ENCODE measurements at regions not wholly inside any gene's neighbourhood (a gene's known extent, or its start where the extent isn't known, plus 50 kb on each side); places are given as distances from the start of the nearest gene placed in this dataset.

GRCh38 chrX:10030570-10030969 lies 63.4 kb downstream of the CLDN34 start:
- Histone ChIP-seq H2AFZ (replicated peaks) (no peak overlapping the region), H4K20me1 (ENCODE audit: low read depth) (no peaks in the 10 kb centered on the region), H3K4me3 (no peak overlapping the region), H3K4me1 (no peaks in the 10 kb centered on the region), H3K27ac (no peak overlapping the region), H3K9me3 (ENCODE audit: low read depth) (no peaks in the 10 kb centered on the region), H3K36me3 (no peaks in the 10 kb centered on the region), H3K4me2 (no peak overlapping the region), H3K27me3 (no peaks in the 10 kb centered on the region), H3K79me2 (ENCODE audit: low read depth) (peaks cover 11% of the 10 kb centered on the region), H3F3A (ENCODE audit: low read depth) (no peaks in the 10 kb centered on the region), H3K9ac (no peak overlapping the region)
- peaks cover 28% of the 10 kb centered on the region for H3K36me3 Mint-ChIP-seq
- peaks cover 7% of the 10 kb centered on the region for H3K27me3 Mint-ChIP-seq (ENCODE audit: insufficient read depth, low read depth)
- no peak for DNase-seq (ENCODE audit: low spot score)
- no peaks in the 10 kb centered on the region for H3K4me1 Mint-ChIP-seq
- no peak overlapping the region for H3K4me3 Mint-ChIP-seq
- H3K9me3 Mint-ChIP-seq = peaks cover 55% of the 10 kb centered on the region
- TF ChIP-seq CTCF (IDR thresholded peaks at IDR 0.05) = no peak
- no peak for TF ChIP-seq EZH2 (IDR thresholded peaks at IDR 0.05)
- TF ChIP-seq EZH2phosphoT487 (IDR thresholded peaks at IDR 0.05) = no peak
- no peak overlapping the region for H3K27ac Mint-ChIP-seq

- H3K36me3 Mint-ChIP-seq = peaks cover 26% of the 10 kb centered on the region
- no peak overlapping the region for H3K4me2 ChIP-seq
- TF ChIP-seq EZH2 (IDR thresholded peaks at IDR 0.05) = no peak
- no peak for TF ChIP-seq CTCF (IDR thresholded peaks at IDR 0.05)
- no peak for TF ChIP-seq EZH2phosphoT487 (IDR thresholded peaks at IDR 0.05)
Observed at GRCh38 chrX:10031746-10032145, 64.6 kb downstream of the CLDN34 start.

GRCh38 chrX:10032147-10032546 lies 65.0 kb downstream of the CLDN34 start:
- Mint-ChIP-seq H3K4me3 (no peak overlapping the region), H3K9me3 (peaks cover 51% of the 10 kb centered on the region), H3K27ac (no peak overlapping the region), H3K4me1 (no peaks in the 10 kb centered on the region), H3K36me3 (peaks cover 24% of the 10 kb centered on the region), H3K27me3 (ENCODE audit: insufficient read depth, low read depth) (peaks cover 11% of the 10 kb centered on the region)
- H2AFZ ChIP-seq (replicated peaks) = no peak overlapping the region
- no peak overlapping the region for H3K27ac ChIP-seq
- no peaks in the 10 kb centered on the region for H3K9me3 ChIP-seq (ENCODE audit: low read depth)
- no peak overlapping the region for H3K9ac ChIP-seq
- H4K20me1 ChIP-seq (ENCODE audit: low read depth) = no peaks in the 10 kb centered on the region
- H3F3A ChIP-seq (ENCODE audit: low read depth) = no peaks in the 10 kb centered on the region
- H3K4me1 ChIP-seq = no peaks in the 10 kb centered on the region
- no peak for DNase-seq (ENCODE audit: low spot score)
- TF ChIP-seq EZH2phosphoT487 (IDR thresholded peaks at IDR 0.05) (no peak), EZH2 (IDR thresholded peaks at IDR 0.05) (no peak), CTCF (IDR thresholded peaks at IDR 0.05) (no peak)
- H3K36me3 ChIP-seq = no peaks in the 10 kb centered on the region
- H3K27me3 ChIP-seq = no peaks in the 10 kb centered on the region
- no peak overlapping the region for H3K4me2 ChIP-seq
- H3K79me2 ChIP-seq (ENCODE audit: low read depth) = no peaks in the 10 kb centered on the region
- H3K4me3 ChIP-seq = no peak overlapping the region

More at GRCh38 chrX:10031746-10032145, 64.6 kb downstream of the CLDN34 start:
- Histone ChIP-seq H3F3A (ENCODE audit: low read depth) (no peaks in the 10 kb centered on the region), H3K9me3 (ENCODE audit: low read depth) (no peaks in the 10 kb centered on the region), H2AFZ (replicated peaks) (no peak overlapping the region), H4K20me1 (ENCODE audit: low read depth) (no peaks in the 10 kb centered on the region), H3K79me2 (ENCODE audit: low read depth) (no peaks in the 10 kb centered on the region), H3K4me1 (no peaks in the 10 kb centered on the region), H3K9ac (no peak overlapping the region), H3K4me3 (no peak overlapping the region), H3K36me3 (no peaks in the 10 kb centered on the region), H3K27me3 (no peaks in the 10 kb centered on the region), H3K27ac (no peak overlapping the region)
- H3K27ac Mint-ChIP-seq = no peak overlapping the region
- peaks cover 7% of the 10 kb centered on the region for H3K27me3 Mint-ChIP-seq (ENCODE audit: insufficient read depth, low read depth)
- peaks cover 50% of the 10 kb centered on the region for H3K9me3 Mint-ChIP-seq
- H3K4me3 Mint-ChIP-seq = no peak overlapping the region
- H3K4me1 Mint-ChIP-seq = no peaks in the 10 kb centered on the region
- DNase-seq (ENCODE audit: low spot score) = no peak
